ENCODE measurements at regions not wholly inside any gene's neighbourhood (a gene's known extent, or its start where the extent isn't known, plus 50 kb on each side); places are given as distances from the start of the nearest gene placed in this dataset.

- TF ChIP-seq CTCF (IDR thresholded peaks at IDR 0.05) (no peak), GTF2I (CRISPR knock-in tag; conservative IDR thresholded peaks at IDR 0.05) (no peak), FOXK1 (CRISPR knock-in tag; IDR thresholded peaks at IDR 0.05) (no peak), USF2 (CRISPR knock-in tag; IDR thresholded peaks at IDR 0.05) (no peak), E2F5 (CRISPR knock-in tag; IDR thresholded peaks at IDR 0.05) (no peak), MAX (CRISPR knock-in tag; IDR thresholded peaks at IDR 0.05) (no peak), AFF4 (CRISPR knock-in tag; IDR thresholded peaks at IDR 0.05; ENCODE audit: borderline replicate concordance) (no peak)
These were observed 1121.6 kb downstream of the MAT2B start for GRCh38 chr5:164627021-164627420.
